Tongue (tissue), 1 donor: ENCODE measurements at regions not wholly inside any gene's neighbourhood (a gene's known extent, or its start where the extent isn't known, plus 50 kb on each side); places are given as distances from the start of the nearest gene placed in this dataset.
"Not testable (repeated sequence)": the region's sequence is repeated elsewhere in the genome, so short reads cannot be mapped to it uniquely, and the experiment has no call there.

Source experiments
- DNase-seq: peaks from one replicate; pipeline ENCODE4 v3.0.0-alpha.2; 2015

DNA sequence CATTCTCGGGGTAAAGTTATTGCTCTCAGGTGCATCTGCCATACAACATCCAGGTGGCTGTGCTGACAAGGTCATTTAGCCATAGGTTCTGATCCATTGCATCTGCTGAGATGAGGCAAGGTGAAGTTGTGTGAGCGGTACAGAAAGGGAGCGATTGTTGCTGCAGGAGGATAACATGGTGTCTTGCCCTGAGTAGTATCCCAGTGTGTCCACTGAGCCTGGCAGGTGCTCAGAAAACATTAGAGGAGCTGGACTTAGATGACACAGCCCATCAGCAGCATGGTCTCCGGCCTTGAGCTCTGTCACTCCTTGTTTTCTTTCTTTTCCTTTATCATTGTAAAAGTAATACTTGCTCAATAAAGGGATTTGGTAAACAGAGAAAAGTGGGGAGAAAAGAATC lies 161.1 kb upstream of the ATP10A start:
- DNase-seq: no peak

DNA sequence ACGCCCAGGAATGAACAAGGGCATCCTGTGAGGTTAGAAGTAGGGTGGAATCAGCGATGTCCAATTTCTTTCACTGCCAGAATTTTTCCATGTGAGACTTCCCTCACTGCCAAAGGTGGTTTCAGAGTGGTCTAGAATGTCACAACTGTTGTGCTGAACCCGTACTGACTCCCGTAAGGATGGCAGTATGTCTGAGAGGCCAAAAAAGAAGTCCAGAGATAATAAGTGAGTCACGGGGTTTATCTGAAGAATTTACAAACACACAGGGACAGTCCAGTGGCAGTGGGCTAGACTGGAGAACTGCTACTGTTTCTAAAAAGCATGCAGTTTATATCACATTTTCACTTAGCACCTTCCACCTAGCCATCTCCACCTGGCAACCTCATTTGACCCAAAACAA lies 160.6 kb upstream of the ATP10A start:
- no peak for DNase-seq

DNA sequence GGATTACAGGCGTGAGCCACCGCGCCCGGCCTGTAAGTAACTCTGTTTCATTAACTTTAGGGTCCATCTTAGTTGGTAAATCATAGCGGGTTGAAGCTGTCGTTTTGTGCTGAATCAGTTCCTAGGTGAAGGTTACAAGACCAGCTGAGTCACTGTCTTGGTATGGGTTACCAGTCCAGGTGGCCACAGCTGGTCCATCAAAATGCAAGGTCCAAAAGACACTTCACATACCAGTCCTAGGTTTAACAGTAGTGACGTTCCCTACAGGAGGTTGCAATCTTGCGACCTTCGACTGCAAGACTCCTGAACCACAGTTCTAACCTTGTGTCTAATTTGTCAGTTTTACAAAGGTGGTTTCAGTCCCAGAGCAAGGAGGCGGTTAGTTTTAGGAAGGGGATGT lies 160.1 kb upstream of the ATP10A start:
- no peak for DNase-seq

DNA sequence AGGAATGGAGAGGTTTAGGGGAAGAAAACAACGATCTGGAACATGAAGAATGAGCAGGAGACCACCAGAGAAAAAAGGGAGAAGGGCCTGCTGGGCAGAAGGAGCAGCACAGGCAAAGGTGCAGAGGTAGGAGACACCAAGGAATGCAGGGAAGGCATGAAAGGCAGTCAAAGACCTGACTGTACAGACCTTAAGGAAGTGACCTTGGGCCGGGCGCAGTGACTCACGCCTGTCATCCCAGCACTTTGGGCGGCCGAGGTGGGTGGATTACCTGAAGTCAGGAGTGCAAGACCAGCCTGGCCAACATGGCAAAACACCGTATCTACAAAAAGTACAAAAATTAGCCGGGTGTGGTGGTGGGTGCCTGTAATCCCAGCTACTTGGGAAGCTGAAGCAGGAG lies 157.7 kb upstream of the ATP10A start:
- DNase-seq: no peak

DNA sequence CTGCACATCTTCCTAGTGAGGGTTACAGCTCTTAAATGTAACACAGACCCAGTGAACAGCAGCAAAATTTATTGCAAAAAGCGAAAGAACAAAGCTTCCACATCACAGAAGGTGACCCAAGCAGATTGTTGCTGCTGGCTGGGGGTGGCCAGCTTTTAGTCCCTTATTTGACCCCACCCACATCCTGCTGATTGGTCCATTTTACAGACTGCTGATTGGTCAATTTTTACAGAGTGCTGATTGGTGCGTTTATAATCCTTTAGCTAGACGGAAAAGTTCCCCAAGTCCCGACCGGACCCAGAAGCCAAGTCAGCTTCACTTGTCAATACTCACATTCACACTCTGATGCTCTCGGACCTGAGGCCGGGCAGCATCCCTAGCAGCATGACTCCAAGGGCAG lies 154.5 kb upstream of the ATP10A start:
- DNase-seq: no peak

DNA sequence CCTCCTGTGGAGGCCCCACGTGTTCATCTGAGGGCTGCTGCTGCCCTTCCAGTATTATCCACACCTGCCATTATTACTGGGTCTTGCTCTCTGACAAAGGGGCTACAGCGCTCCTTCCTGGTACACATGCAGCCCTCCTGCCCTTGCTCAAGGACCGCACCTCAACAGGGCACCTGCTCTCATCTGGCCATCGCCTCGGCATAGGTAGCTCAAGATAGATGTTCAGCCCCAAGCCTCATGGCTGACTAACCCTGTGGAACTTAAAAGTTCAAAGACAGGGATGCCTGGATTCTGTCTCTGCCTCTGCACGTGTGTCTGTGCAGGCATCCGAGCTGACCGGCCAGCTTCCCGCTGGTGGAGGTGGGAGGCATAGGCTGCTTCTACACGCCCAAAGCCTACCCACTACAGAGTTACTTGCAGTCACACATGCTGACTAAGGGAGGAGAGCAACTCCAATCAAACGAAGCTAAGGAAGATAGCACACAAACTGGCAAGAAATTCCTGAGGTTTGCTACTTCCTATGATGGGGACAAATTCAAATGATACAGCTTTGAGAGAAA lies 152.5 kb upstream of the ATP10A start:
- DNase-seq: no peak

DNA sequence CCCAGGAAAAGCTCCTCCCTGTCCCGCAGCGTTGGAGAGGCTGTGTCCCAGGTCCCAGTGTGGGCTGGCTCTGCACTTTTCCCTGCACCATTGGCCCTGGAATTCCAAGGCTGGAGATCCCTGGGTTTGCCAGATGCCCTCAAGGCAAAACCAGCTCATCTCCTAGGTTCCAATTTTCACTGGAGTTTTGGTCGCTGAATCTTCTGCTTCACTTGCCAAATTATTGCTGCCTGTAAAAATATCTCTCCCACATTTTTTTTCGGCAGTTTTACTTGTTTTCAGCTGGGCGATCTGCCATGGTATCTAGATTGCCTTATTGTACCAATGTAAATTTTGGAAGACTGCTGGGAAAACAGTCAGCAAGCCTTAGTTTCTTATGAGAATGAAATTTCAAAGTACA lies 150.9 kb upstream of the ATP10A start:
- no peak for DNase-seq

DNA sequence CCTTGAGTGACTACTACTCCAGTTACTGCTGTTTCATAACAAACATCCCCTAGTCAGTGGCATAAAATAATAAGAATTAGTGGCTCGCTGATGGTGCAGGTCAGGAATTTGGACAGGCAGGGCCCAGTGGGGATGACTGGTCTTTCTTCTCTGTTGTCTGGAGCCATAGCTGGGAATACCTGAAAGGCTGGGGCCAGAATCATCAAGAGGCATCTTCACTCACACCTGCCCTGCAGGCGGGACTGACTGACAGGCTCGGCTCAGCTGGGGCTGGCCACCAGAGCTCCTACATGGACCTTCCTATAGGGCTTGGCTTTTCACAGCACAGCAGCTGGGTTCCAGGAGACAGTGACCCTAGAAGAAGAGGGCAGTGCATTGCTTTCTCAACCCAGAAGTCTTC lies 148.8 kb upstream of the ATP10A start:
- no peak for DNase-seq

DNA sequence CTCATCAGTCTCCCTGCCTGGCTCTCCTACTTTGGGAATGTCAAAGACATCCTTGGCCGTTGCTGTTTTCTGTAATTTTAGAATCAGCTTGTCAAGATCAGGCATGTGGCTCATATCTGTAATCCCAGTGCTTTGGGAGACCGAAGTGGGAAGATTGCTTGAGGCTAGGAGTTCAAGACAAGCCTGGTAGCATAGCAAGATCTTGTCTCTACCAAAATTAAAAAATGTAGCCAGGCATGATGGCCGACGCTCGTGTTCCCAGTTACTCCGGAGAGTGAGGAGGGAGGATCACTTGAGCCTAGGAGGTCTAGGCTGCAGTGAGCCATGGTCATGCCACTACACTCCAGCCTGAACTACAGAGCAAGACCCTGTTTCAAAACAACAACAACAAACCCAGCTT lies 144.0 kb upstream of the ATP10A start:
- no peak for DNase-seq

DNA sequence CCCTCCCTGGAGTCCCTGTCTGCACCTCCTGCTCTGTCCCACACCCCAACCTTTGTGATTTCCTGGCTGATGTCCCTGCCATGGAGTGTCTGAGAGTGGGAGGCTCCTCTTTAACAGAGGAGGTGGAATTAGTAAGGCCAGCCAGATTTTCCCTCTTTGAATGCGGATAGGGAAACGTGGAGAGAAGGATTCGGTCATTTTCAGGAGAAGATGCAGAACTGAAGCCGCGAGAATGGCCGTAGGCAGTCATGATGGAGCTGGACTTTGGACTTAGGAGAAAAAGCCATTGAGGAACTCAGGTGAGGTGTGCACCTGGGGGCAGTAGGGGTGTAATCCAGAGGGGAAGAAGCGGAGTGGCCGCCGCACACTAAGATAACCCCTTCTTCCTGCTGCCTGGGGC lies 138.1 kb upstream of the ATP10A start:
- DNase-seq: no peak

DNA sequence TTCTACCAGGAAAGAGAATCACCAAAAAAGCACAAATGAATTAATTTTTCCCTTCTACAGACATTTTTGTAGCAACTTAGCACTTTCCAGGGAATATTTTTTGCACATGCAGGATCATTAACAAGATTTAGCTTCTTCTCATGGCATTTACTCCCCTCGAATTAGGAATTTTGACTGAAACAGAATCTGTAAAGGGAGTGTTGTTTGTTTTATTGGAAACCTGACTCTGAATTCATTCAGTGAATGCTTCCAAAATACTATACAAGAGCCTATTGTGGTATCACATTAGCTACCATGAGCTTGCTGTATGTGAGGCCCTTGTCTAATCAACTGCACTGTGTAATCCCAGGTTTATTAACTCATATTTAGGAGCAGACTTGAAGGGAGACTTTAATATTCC lies 130.4 kb upstream of the ATP10A start:
- DNase-seq: no peak

DNA sequence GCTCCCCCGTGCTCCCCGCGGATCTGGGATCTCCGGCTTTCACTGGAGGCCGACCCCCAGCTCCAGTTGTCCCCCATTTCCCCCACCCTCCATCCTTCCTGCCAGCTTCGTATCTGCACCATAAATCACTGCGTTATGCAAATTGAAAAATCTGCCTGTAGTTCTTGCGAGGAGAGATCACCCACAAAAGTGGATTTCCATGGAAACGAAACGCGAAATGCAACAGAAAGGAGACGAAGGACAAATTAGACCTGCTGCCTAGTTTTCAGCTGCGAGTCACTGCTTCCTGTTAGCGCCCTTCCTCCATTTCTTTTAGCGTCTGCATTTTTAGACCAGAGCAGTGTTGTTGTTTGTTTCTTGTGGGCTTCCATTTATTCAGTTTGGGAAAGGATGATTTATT lies 127.1 kb upstream of the ATP10A start:
- DNase-seq: no peak

DNA sequence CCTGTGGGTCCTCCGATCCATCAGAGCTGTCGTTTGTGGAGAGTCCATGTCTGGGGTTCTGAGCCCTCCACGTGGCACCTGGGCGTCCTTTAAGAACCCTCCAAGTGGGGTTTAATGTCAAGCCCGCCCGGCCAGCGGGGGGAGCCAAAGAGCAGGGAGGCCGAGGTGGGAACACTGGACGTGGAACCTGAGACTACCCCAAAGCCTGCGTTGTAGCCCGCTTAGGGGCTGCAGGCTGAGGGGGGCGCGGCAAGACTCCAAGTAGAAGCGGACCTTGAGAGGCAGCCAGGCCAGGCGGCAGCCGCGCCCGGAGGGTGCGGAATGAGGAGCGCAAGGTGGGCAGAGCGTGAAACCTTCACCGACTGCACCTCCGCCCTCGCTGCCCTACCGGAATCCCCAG lies 126.2 kb upstream of the ATP10A start:
- no peak for DNase-seq

DNA sequence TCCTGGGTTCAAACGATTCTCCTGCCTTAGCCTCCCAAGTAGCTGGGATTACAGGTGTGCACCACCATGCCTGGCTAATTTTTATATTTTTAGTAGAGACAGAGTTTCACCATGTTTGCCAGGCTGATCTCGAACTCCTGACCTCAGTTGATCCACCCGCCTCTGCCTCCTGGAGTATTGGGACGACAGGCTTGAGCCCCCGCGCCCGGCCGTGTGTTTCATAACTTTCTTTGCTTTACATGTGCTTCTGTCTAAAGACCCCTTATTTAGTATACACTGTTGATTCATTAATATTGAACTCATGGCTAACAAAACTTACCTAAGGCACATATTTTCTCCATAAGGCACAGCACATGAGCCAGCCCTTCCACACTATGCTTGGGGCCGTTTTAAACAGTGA lies 125.6 kb upstream of the ATP10A start:
- DNase-seq: not testable (repeated sequence)

DNA sequence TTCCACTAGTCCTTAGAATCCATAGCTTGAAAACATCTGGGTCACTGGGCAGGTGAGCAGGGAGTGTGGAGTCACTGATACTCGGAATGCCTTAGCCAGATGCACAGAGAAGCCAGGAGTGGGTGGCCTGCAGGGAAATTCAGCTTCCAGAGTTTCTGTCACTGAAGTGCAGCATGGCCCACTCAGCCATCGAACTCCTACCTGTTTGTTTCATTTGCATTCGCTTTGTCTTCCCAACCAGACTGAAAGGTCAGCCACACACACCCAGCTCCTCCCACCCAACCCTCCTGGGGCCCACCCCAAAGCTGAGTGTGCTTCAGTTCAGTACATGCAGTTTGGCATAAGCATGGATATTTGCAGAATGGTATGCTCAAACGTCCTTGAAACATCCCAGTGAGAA lies 124.5 kb upstream of the ATP10A start:
- no peak for DNase-seq

DNA sequence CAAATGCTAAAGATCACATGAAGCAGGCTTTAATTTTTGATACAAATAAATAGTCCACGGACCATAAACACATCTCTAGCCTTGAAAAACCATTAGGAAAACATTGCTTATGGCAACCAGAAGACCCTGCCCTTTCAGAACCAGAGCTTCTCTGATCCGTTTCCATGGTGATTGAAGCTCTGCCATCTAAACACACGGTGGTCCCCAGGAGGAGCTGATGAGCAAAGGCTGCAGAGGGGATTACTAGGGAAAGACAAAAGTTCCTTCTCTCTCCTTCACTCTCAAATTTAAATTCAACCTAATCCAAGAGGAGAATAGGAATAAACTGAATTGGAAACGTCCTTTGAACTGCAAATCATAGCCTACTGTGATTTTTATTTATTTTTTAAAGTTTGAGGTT lies 122.0 kb upstream of the ATP10A start:
- no peak for DNase-seq

DNA sequence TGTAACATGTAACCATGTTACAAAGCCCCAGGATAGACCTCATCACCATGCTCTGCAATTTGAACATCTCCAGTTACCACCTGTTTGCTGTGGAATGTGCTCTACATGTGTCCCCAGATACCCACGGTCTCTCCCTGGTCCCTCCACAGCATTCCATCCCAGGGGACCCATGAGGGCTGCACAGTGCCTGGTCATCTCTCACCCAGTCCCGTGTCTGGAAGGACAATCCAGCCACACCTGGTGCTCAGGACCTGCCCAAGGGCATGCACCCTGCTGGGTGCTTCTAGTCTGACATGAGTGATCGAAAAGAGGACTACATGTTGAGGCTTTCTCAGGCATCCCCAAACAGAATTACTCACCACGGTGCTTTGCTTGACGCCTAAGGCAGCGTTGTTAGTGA lies 119.6 kb upstream of the ATP10A start:
- no peak for DNase-seq

DNA sequence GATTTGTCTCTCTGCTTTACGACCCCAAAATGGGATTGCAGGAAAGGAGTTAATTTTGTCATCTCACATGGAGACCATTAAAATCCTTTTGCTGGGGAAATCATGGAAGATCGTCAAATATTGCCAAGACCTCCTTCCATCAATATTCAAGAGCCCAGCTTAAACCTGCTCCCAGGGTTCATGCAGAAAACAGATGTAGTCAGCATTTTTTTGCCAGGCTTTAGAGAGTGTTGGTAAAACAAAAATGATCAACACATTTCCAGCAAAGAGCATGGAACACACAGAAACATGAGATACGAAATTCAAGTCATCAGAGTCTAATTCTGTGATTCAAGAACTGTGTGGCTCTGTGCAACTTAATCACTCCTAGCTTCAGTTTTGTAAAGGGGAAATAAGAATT lies 118.0 kb upstream of the ATP10A start:
- DNase-seq: no peak

DNA sequence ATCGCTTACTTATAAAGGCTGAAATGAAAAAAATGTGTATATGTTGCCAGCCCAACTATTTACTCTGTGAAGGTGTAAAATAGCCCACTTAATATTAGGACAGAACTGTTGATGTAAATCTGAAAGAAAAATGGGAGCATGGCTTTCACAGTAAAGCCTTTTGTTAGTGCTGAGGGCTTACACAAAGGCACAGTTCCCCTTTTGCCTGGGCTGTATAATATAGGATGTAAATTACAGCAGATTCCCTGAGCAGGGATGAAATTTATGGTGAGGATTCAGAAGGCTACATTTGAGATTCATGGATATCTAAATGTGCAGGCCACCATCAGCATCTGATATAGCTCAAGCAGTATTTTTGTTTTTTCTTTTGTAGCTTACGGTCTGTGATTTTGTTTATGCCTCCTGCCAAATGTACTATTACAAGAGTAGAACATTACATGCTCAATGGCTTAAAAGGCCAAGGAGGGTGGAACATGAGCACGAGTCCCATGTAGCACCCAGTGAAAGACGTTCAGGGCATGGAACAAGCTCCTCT lies 109.1 kb upstream of the ATP10A start:
- DNase-seq: peak; percentile 12

DNA sequence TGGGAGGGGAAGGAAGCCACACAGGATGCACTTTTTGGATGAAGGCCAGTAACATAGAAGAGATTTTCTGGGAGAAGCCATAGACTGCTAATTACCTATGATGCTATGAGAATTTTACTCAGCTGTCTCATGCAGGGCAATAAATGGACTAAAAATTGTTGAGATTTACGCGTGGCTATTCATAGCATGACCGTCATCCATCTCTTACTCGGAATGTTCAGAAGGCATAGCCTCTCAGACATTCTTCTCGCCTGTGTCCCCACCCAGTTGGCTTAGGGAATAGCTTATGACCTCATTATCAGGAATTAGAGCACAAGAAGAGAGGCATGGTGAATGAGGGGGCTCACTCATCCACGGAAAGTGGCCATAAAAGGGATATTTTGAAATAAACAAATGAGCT lies 107.9 kb upstream of the ATP10A start:
- peak; percentile 75 for DNase-seq

DNA sequence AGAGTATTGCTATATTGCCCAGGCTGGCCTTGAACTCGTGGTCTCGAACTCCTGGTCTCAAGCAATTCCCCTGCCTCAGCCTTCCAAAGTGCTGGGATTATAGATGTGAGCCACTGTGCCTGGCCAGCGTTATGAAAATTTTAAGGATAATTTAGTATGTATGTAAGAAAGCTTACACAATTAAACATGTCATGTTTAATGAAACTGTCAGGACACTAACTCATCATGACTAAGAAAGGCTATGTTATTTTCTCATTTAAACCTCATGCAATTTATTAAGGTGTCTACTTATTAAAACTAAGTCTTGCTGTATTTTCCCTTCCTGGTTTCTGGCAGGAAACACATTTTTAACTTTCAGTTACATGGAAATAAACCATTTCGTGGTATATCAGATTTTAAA lies 106.8 kb upstream of the ATP10A start:
- no peak for DNase-seq

DNA sequence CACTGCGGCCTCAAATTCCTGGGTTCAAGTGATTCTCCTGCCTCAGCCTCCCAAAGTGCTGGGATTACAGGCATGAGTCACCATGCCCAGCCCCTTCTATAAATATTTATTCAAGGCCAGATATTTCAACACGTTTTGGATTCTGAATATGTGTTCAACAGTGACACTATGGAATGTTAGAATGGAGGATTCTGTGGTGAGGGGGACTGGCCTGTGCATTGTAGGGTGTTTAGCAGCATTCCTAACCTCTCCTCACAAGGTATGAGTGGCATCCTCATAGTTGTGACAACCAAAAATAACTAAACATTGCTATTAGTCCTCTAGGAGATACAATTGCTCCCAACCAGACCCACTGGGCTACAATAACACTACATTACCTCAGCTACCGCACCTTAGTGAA lies 104.0 kb upstream of the ATP10A start:
- DNase-seq: no peak

DNA sequence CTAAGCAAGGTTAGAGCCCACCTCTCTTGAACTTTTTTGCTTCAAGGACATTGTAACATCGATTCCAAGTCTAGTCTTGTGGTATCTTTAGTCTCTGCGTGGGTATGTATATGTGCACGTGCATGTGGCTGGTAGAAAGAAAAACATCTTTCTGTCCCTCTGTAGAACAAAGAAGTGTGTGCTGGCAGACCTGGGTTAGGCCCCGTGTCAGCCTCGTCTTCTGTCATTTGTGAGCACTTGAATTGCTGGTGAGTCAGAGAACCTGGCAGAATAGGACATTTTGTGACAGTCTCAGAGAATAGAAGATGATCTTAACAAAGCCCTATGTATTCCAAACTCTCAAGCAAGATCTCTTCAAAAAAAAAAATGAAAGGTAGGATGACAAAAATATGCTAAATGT lies 102.2 kb upstream of the ATP10A start:
- no peak for DNase-seq

DNA sequence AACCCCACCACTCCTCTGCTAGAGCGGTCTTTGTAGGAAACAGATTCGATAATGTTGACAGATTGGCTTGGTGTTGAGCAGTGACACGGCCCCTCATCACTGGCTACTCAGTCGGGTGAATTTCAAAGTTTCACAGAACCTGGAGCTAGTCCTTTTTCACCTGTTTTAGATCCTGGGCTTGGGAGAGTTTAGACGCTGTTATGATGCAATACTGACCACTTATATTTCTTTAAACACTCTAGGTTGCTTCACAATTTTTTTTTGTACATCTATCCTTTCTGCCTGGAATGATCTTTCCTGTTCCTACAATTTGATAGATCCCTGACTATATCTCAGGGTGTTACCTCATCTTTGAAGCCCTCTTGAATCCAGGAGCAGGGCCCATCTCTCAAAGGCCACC lies 97.1 kb upstream of the ATP10A start:
- DNase-seq: no peak

DNA sequence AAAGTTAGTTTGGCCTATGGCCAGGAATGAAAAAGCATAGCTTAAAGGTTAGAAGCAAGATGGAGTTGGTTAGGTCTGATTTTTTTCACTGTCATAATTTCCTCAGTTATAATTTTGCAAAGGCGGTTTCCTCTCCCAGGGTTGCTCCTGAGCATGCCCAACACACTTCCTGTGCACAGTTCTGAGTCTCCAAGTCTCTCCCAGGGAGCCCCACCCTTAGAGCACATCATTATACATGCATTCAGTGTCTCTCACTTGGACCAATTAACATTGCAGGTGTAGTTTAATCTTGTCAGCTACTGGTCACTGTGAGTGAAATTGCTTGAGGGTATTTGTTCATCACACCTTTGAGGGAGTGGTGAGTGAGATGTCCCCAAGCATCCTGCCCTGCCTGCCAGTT lies 96.0 kb upstream of the ATP10A start:
- DNase-seq: no peak
